ENCODE measurements at regions not wholly inside any gene's neighbourhood (a gene's known extent, or its start where the extent isn't known, plus 50 kb on each side); places are given as distances from the start of the nearest gene placed in this dataset.

GRCh38 chr18:10232062-10232461 lies 222.4 kb upstream of the APCDD1 start:
- no peak for DNase-seq (ENCODE audit: low spot score)
- TF ChIP-seq CTCF (IDR thresholded peaks at IDR 0.05): no peak
- ATAC-seq (ENCODE audit: low FRiP score): no peak

- ATAC-seq (ENCODE audit: low FRiP score) (no peak), DNase-seq (ENCODE audit: low spot score) (no peak)
- TF ChIP-seq CTCF (IDR thresholded peaks at IDR 0.05): no peak
Measured at GRCh38 chr18:10233082-10233875, 221.2 kb upstream of the APCDD1 start.

- no peak for TF ChIP-seq CTCF (IDR thresholded peaks at IDR 0.05)
- ATAC-seq (ENCODE audit: low FRiP score) (peak; percentile 47), DNase-seq (ENCODE audit: low spot score) (no peak)
Measured at GRCh38 chr18:10234281-10234680, 220.2 kb upstream of the APCDD1 start.

- no peak for TF ChIP-seq CTCF (IDR thresholded peaks at IDR 0.05)
- peak; percentile 84 for ATAC-seq (ENCODE audit: low FRiP score)
Measured at GRCh38 chr18:10234912-10235660, 219.3 kb upstream of the APCDD1 start.

GRCh38 chr18:10235661-10235952 lies 218.8 kb upstream of the APCDD1 start:
- no peak for ATAC-seq (ENCODE audit: low FRiP score)
- no peak for DNase-seq (ENCODE audit: low spot score)
- no peak for TF ChIP-seq CTCF (IDR thresholded peaks at IDR 0.05)

More at GRCh38 chr18:10234912-10235660, 219.3 kb upstream of the APCDD1 start:
- no peak for DNase-seq (ENCODE audit: low spot score)

GRCh38 chr18:10239103-10239502 lies 215.3 kb upstream of the APCDD1 start:
- ATAC-seq (ENCODE audit: low FRiP score): peak; percentile 62
- TF ChIP-seq CTCF (IDR thresholded peaks at IDR 0.05): no peak
- DNase-seq (ENCODE audit: low spot score): peak; percentile 41
